H7 (cell line): ENCODE measurements at regions not wholly inside any gene's neighbourhood (a gene's known extent, or its start where the extent isn't known, plus 50 kb on each side); places are given as distances from the start of the nearest gene placed in this dataset.
"Not testable (repeated sequence)": the region's sequence is repeated elsewhere in the genome, so short reads cannot be mapped to it uniquely, and the experiment has no call there.

Experiments used
- DNase-seq: peaks from one replicate; pipeline ENCODE4 v3.0.0; 2012
- H3K27me3 ChIP-seq: 2 replicates; pipeline ENCODE4 v1.6.0; 2011; ENCODE audit warnings: mild to moderate bottlenecking, low read length; ENCODE audit not compliant: control insufficient read depth, insufficient read depth
- H3K36me3 ChIP-seq: replicated peaks from 2 replicates; pipeline ENCODE4 v1.5.1; 2011; ENCODE audit warnings: low read length; ENCODE audit not compliant: control insufficient read depth, insufficient read depth
- H3K4me3 ChIP-seq: 2 replicates; pipeline ENCODE4 v1.5.1; 2011; ENCODE audit warnings: low read depth, mild to moderate bottlenecking, control low read depth, low read length, moderate library complexity; ENCODE audit not compliant: insufficient read depth

- Histone ChIP-seq H3K36me3 (no peaks in the 10 kb centered on the region), H3K4me3 (no peak overlapping the region)
- no peak for DNase-seq
Measured at GRCh38 chr13:90880790-90881189, 466.7 kb upstream of the MIR17HG start.

GRCh38 chr13:90882551-90882950, 464.9 kb upstream of the MIR17HG start:
- Histone ChIP-seq H3K4me3 (no peak overlapping the region), H3K36me3 (no peaks in the 10 kb centered on the region), H3K27me3 (no peaks in the 10 kb centered on the region)
- no peak for DNase-seq

More at GRCh38 chr13:90880790-90881189, 466.7 kb upstream of the MIR17HG start:
- no peaks in the 10 kb centered on the region for H3K27me3 ChIP-seq

GRCh38 chr13:90883592-90883991, 463.9 kb upstream of the MIR17HG start:
- Histone ChIP-seq H3K27me3 (no peaks in the 10 kb centered on the region), H3K36me3 (no peaks in the 10 kb centered on the region), H3K4me3 (no peak overlapping the region)
- DNase-seq, result no peak

GRCh38 chr13:90884066-90884465, 463.4 kb upstream of the MIR17HG start:
- Histone ChIP-seq H3K4me3 (no peak overlapping the region), H3K36me3 (no peaks in the 10 kb centered on the region), H3K27me3 (no peaks in the 10 kb centered on the region)
- DNase-seq, result no peak

GRCh38 chr13:90889906-90890834, 457.3 kb upstream of the MIR17HG start:
- DNase-seq, result no peak
- Histone ChIP-seq H3K4me3 (no peak overlapping the region), H3K36me3 (no peaks in the 10 kb centered on the region), H3K27me3 (no peaks in the 10 kb centered on the region)

- Histone ChIP-seq H3K4me3 (no peak overlapping the region), H3K36me3 (no peaks in the 10 kb centered on the region), H3K27me3 (no peaks in the 10 kb centered on the region)
- no peak for DNase-seq
Measured at GRCh38 chr13:90891329-90891728, 456.2 kb upstream of the MIR17HG start.

GRCh38 chr13:90893199-90893598, 454.3 kb upstream of the MIR17HG start:
- H3K27me3 ChIP-seq, H3K36me3 ChIP-seq, DNase-seq, H3K4me3 ChIP-seq: not testable (repeated sequence)

- no peak for DNase-seq
- H3K36me3 ChIP-seq, result no peaks in the 10 kb centered on the region
- H3K27me3 ChIP-seq, result no peaks in the 10 kb centered on the region
- no peak overlapping the region for H3K4me3 ChIP-seq
Measured at GRCh38 chr13:90896002-90896401, 451.5 kb upstream of the MIR17HG start.

- DNase-seq, result no peak
- H3K4me3 ChIP-seq, result no peak overlapping the region
- no peaks in the 10 kb centered on the region for H3K36me3 ChIP-seq
- H3K27me3 ChIP-seq, result no peaks in the 10 kb centered on the region
Measured at GRCh38 chr13:90898811-90899210, 448.7 kb upstream of the MIR17HG start.

GRCh38 chr13:90899416-90899815, 448.1 kb upstream of the MIR17HG start:
- no peak for DNase-seq

GRCh38 chr13:90902255-90902654, 445.2 kb upstream of the MIR17HG start:
- Histone ChIP-seq H3K27me3 (no peaks in the 10 kb centered on the region), H3K36me3 (no peaks in the 10 kb centered on the region), H3K4me3 (no peak overlapping the region)
- DNase-seq, result no peak

More at GRCh38 chr13:90899416-90899815, 448.1 kb upstream of the MIR17HG start:
- H3K27me3 ChIP-seq, result no peaks in the 10 kb centered on the region
- H3K4me3 ChIP-seq, result no peak overlapping the region
- H3K36me3 ChIP-seq, result no peaks in the 10 kb centered on the region

- Histone ChIP-seq H3K27me3 (no peaks in the 10 kb centered on the region), H3K4me3 (no peak overlapping the region), H3K36me3 (no peaks in the 10 kb centered on the region)
- no peak for DNase-seq
Measured at GRCh38 chr13:90906554-90906953, 440.9 kb upstream of the MIR17HG start.

GRCh38 chr13:90908792-90909191, 438.7 kb upstream of the MIR17HG start:
- no peak for DNase-seq
- Histone ChIP-seq H3K4me3 (no peak overlapping the region), H3K27me3 (no peaks in the 10 kb centered on the region), H3K36me3 (no peaks in the 10 kb centered on the region)

GRCh38 chr13:90910018-90910639, 437.4 kb upstream of the MIR17HG start:
- DNase-seq, result no peak
- H3K27me3 ChIP-seq, result no peaks in the 10 kb centered on the region
- H3K36me3 ChIP-seq, result no peaks in the 10 kb centered on the region
- H3K4me3 ChIP-seq, result no peak overlapping the region

GRCh38 chr13:90912247-90912646, 435.2 kb upstream of the MIR17HG start:
- Histone ChIP-seq H3K27me3 (no peaks in the 10 kb centered on the region), H3K4me3 (no peak overlapping the region), H3K36me3 (no peaks in the 10 kb centered on the region)
- no peak for DNase-seq
